ENCODE measurements at regions not wholly inside any gene's neighbourhood (a gene's known extent, or its start where the extent isn't known, plus 50 kb on each side); places are given as distances from the start of the nearest gene placed in this dataset.
A peak's percentile ranks its signal among the peaks of the same experiment; 100 is the strongest.

- peak; percentile 37; the same call in 1 of the 2 replicates for TF ChIP-seq USF1 (IDR thresholded peaks at IDR 0.05)
- TF ChIP-seq CREB1 (IDR thresholded peaks at IDR 0.05; ENCODE audit: low read depth) = no peak
- TF ChIP-seq CEBPB (IDR thresholded peaks at IDR 0.05) = no peak
- TF ChIP-seq TAF1 (IDR thresholded peaks at IDR 0.05; ENCODE audit: low read depth) = no peak
- no peak for TF ChIP-seq RAD21 (IDR thresholded peaks at IDR 0.05; ENCODE audit: low read depth)
- TF ChIP-seq YY1 (IDR thresholded peaks at IDR 0.05; ENCODE audit: low read depth) = no peak
- TF ChIP-seq REST (IDR thresholded peaks at IDR 0.05; ENCODE audit: low read depth) = no peak
- TF ChIP-seq EGR1 (IDR thresholded peaks at IDR 0.05) = peak; percentile 43
These were observed 177.1 kb downstream of the RNF144A start for GRCh38 chr2:7094231-7094741.

DNA sequence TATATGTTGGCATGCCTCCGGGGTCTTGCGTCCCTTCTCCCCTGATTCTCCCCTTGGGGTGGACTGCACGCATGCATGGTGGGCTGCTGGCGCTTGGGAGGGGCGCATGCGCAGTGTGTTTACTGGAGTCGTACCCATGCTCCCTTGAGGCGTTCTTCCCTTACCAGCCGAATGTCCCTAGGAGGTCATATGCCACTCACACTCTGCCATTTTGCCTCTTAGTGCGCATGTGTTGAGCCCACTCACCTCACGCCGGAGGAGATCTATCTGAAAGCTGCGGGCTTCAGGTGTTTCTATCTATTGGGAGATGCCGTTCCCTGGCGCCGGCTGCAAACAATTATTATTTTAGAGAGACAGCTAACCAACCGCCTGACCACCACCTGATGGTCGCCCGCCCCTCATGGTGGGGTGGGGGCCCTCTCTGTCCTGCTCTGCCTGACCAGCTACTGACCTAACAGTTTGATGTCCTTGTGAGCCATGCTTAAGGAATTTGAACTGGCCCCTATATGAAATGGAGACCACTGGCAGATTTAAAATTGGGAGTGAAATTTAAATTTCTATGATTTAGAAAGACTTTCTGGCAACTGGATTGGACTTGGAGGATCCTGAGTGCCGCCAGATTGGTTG, 179.6 kb downstream of the RNF144A start:
- no peak for TF ChIP-seq CEBPB (IDR thresholded peaks at IDR 0.05)
- TF ChIP-seq CREB1 (IDR thresholded peaks at IDR 0.05; ENCODE audit: low read depth) = no peak
- no peak for TF ChIP-seq ZBTB7A (IDR thresholded peaks at IDR 0.05; ENCODE audit: low read depth)
- TF ChIP-seq EP300 (IDR thresholded peaks at IDR 0.05; ENCODE audit: borderline replicate concordance) = no peak
- no peak for TF ChIP-seq TCF12 (IDR thresholded peaks at IDR 0.05; ENCODE audit: low read depth)
- TF ChIP-seq USF1 (IDR thresholded peaks at IDR 0.05) = no peak
- TF ChIP-seq TEAD4 (IDR thresholded peaks at IDR 0.05) = no peak
- no peak for TF ChIP-seq TAF1 (IDR thresholded peaks at IDR 0.05; ENCODE audit: low read depth)
- TF ChIP-seq, protein P1, sequence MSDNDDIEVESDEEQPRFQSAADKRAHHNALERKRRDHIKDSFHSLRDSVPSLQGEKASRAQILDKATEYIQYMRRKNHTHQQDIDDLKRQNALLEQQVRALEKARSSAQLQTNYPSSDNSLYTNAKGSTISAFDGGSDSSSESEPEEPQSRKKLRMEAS (IDR thresholded peaks at IDR 0.05) = no peak
- TF ChIP-seq NFIC (IDR thresholded peaks at IDR 0.05) = no peak
- TF ChIP-seq RAD21 (IDR thresholded peaks at IDR 0.05; ENCODE audit: low read depth) = no peak
- TF ChIP-seq FOXM1 (IDR thresholded peaks at IDR 0.05; ENCODE audit: borderline replicate concordance, low read depth) = no peak
- no peak for TF ChIP-seq EGR1 (IDR thresholded peaks at IDR 0.05)

DNA sequence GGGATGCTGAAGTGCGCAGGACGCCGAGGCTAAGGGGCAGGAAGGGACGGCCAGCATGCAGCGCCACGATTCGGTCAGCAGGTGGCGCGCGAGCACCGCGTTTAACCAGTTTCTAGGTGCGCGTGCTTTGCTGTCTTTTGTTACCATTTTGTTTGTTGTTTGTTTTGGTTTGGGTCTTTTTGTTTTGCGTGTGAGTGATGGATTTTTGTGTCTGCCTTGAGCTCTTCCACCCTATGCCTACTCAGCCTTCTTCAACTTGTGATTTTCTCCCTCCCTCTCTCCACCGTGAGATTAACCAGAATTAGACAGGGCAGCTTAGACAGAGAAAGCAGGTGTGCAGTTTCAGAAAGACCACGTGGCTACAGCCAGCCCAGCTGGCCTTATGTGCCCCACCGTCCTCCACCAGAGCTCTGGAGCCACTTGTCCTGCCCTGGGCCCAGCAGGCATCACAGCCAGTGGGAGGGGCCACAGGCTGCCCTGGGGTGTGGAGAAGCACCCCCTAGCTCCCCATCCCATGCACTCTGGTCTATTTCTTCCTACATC, 180.2 kb downstream of the RNF144A start:
- TF ChIP-seq, protein P1 (IDR thresholded peaks at IDR 0.05) = peak; percentile 65
- TF ChIP-seq EGR1 (IDR thresholded peaks at IDR 0.05) (no peak), CEBPB (IDR thresholded peaks at IDR 0.05) (no peak), TCF12 (IDR thresholded peaks at IDR 0.05; ENCODE audit: low read depth) (no peak), TEAD4 (IDR thresholded peaks at IDR 0.05) (no peak), YY1 (IDR thresholded peaks at IDR 0.05; ENCODE audit: low read depth) (no peak), RAD21 (IDR thresholded peaks at IDR 0.05; ENCODE audit: low read depth) (peak; percentile 86), USF1 (IDR thresholded peaks at IDR 0.05) (peak; percentile 45), CREB1 (IDR thresholded peaks at IDR 0.05; ENCODE audit: low read depth) (no peak), ZBTB7A (IDR thresholded peaks at IDR 0.05; ENCODE audit: low read depth) (no peak), NFIC (IDR thresholded peaks at IDR 0.05) (no peak)

- TF ChIP-seq ZBTB7A (IDR thresholded peaks at IDR 0.05; ENCODE audit: low read depth) (no peak), TAF1 (IDR thresholded peaks at IDR 0.05; ENCODE audit: low read depth) (no peak), YY1 (IDR thresholded peaks at IDR 0.05; ENCODE audit: low read depth) (no peak), CEBPB (IDR thresholded peaks at IDR 0.05) (no peak)
These were observed 181.6 kb downstream of the RNF144A start for GRCh38 chr2:7098816-7099215.

DNA sequence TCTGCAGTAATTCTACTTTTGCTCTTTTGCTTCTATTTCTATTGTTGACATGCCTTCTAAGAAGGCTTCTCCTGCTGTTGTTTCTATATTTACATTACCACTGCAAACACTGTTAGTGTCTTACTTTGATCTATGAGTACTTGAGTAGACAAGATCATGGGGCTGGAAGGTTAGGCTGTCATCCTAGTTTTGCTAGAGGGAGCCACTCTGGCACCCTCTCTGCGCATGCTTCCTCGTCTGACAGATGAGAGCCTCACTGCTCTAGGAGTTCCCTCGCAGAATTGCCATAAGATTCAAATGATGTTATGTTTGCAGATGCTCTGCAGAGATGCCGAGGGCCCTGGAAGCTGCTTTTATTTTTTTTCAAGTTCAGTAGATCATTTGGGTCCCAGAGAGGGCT, 185.6 kb downstream of the RNF144A start:
- TF ChIP-seq ZBTB7A (IDR thresholded peaks at IDR 0.05; ENCODE audit: low read depth) = no peak
- TF ChIP-seq EGR1 (IDR thresholded peaks at IDR 0.05) = no peak
- no peak for TF ChIP-seq NFIC (IDR thresholded peaks at IDR 0.05)
- TF ChIP-seq TEAD4 (IDR thresholded peaks at IDR 0.05) = no peak
- no peak for TF ChIP-seq USF1 (IDR thresholded peaks at IDR 0.05)
- TF ChIP-seq YY1 (IDR thresholded peaks at IDR 0.05; ENCODE audit: low read depth) = no peak
- TF ChIP-seq, protein P1 (IDR thresholded peaks at IDR 0.05) = no peak
- TF ChIP-seq CEBPB (IDR thresholded peaks at IDR 0.05) = no peak
- TF ChIP-seq TAF1 (IDR thresholded peaks at IDR 0.05; ENCODE audit: low read depth) = no peak
- no peak for TF ChIP-seq CREB1 (IDR thresholded peaks at IDR 0.05; ENCODE audit: low read depth)
- TF ChIP-seq TCF12 (IDR thresholded peaks at IDR 0.05; ENCODE audit: low read depth) = no peak
- TF ChIP-seq RAD21 (IDR thresholded peaks at IDR 0.05; ENCODE audit: low read depth) = no peak
- TF ChIP-seq FOXM1 (IDR thresholded peaks at IDR 0.05; ENCODE audit: borderline replicate concordance, low read depth) = no peak
- no peak for TF ChIP-seq EP300 (IDR thresholded peaks at IDR 0.05; ENCODE audit: borderline replicate concordance)
- no peak for TF ChIP-seq REST (IDR thresholded peaks at IDR 0.05; ENCODE audit: low read depth)
